Effector memory CD8-positive, alpha-beta T cell (primary cell): ENCODE measurements at regions not wholly inside any gene's neighbourhood (a gene's known extent, or its start where the extent isn't known, plus 50 kb on each side); places are given as distances from the start of the nearest gene placed in this dataset.

Experiments
- ATAC-seq: fragments of 150-1000 bp; cut with Tn5 transposase; replicated peaks from 2 replicates; pipeline ENCODE4 v1.10.0; 2021; ENCODE audit warnings: mild to moderate bottlenecking, moderate library complexity
- DNase-seq, 3 experiments: peaks; one replicate each; pipeline ENCODE4 v3.0.0; 2021
- H3K27ac Mint-ChIP-seq, 2 donors: one replicate each; pipeline ENCODE4 v1.8.0; 2022; ENCODE audit warnings: mild to moderate bottlenecking in 2 of 2, mixed read lengths in 2 of 2, moderate library complexity in 2 of 2
- H3K27me3 Mint-ChIP-seq, 2 donors: one replicate each; pipeline ENCODE4 v1.8.0; 2022; ENCODE audit warnings: mixed read lengths in 2 of 2
- H3K36me3 Mint-ChIP-seq: one replicate; pipeline ENCODE4 v1.8.0; 2022; ENCODE audit warnings: mild to moderate bottlenecking, moderate library complexity, mixed read lengths; ENCODE audit not compliant: insufficient read depth
- H3K4me1 Mint-ChIP-seq, 2 donors: one replicate each; pipeline ENCODE4 v1.8.0; 2022; ENCODE audit warnings: low read depth in 2 of 2, mixed read lengths in 2 of 2
- H3K4me3 Mint-ChIP-seq, 2 donors: one replicate each; pipeline ENCODE4 v1.8.0; 2022; ENCODE audit warnings: mild to moderate bottlenecking in 2 of 2, mixed read lengths in 2 of 2, moderate library complexity in 2 of 2
- H3K9me3 Mint-ChIP-seq, 2 donors: one replicate each; pipeline ENCODE4 v1.8.0; 2022; ENCODE audit warnings: mixed read lengths in 2 of 2

DNA sequence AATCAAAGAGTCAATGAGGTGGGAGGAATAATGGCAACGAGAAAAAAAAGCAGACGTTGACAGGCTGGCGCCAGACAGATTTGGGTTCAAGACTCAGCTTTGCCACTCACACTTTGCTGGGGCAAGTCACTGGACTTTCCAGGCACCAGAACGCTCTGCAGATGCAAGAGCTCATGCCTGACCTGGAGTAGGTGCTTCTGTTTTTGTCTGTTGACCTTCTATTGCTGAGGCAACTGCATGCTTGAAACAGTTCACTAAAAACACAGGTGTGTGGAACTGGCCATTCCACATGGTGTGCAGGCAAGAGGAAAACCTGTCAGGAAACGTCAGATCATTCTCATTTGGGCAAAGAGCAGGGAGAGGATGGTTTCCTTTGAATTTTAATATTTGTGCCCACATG, 161.2 kb upstream of the SMIM23 start:
- ATAC-seq, result no peak
- Mint-ChIP-seq H3K27me3 (peaks cover 14 to 27% of the 10 kb centered on the region in 2 donors), H3K27ac (no peak overlapping the region), H3K4me3 (no peak overlapping the region), H3K9me3 (no peaks in the 10 kb centered on the region), H3K4me1 (no peaks in the 10 kb centered on the region), H3K36me3 (no peaks in the 10 kb centered on the region)
- no peak for DNase-seq

DNA sequence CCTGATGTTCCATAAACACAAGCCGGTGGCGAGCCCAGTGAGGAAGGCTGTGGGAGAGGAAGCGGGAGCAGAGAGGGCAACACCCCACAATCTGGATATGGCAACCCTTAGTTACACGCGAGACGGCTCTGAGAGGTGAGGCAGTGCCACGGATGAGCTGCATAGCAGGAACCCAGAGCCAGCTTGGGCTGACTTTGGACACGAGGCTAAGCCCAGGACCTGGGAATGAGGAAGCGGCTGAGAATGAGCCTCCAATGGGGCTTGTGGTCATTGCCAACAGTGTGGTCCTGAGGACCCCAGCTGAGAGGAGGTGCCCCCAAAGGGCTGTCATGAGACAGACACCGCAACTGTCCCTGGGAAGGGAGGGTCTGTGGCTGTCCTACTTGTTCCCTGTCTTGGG, 160.0 kb upstream of the SMIM23 start:
- peaks cover 20 to 36% of the 10 kb centered on the region in 2 donors for H3K27me3 Mint-ChIP-seq
- no peaks in the 10 kb centered on the region for H3K36me3 Mint-ChIP-seq
- H3K4me3 Mint-ChIP-seq, result no peak overlapping the region
- no peaks in the 10 kb centered on the region for H3K9me3 Mint-ChIP-seq
- no peaks in the 10 kb centered on the region for H3K4me1 Mint-ChIP-seq
- no peak overlapping the region for H3K27ac Mint-ChIP-seq
- ATAC-seq, result no peak
- no peak for DNase-seq

DNA sequence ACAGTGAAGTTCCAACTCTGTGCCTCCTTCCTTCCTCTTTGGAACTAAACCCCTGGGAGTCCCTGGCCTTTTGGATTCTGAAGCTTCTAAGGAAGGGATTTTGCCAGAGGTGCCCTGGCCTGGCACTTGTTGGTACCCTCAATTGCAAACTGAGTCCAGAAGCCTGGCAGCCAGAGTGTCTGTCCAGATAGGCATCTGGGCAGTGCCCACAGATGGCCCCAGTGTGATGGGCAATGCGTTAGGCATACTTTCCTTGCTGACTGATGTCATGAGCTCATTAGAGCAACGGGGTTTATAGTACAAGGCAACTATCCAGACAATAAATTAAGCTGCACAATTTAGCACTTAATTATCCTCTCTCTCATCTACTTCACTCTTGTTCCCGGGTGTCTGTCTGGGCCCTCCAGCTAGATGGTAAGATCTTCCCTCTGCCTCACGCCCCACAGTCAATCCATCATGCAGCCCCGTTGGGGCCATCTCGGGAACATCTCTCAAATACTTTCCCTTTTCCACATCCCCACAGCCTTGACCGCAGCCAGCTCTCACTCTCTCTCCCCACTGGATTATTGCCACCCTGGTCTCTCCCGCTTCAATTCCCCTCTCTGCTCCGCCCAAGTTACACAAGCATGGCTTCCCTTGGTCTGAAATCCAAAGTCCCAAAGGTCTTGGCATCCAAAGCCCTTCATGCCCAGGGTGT, 157.5 kb upstream of the SMIM23 start:
- no peaks in the 10 kb centered on the region for H3K36me3 Mint-ChIP-seq
- DNase-seq, result no peak
- peak overlapping the region in 1 of 2 donors; percentile 51 for H3K27ac Mint-ChIP-seq
- no peaks in the 10 kb centered on the region for H3K4me1 Mint-ChIP-seq
- no peak overlapping the region for H3K4me3 Mint-ChIP-seq
- no peaks in the 10 kb centered on the region for H3K9me3 Mint-ChIP-seq
- peaks cover 28 to 51% of the 10 kb centered on the region in 2 donors for H3K27me3 Mint-ChIP-seq
- no peak for ATAC-seq

DNA sequence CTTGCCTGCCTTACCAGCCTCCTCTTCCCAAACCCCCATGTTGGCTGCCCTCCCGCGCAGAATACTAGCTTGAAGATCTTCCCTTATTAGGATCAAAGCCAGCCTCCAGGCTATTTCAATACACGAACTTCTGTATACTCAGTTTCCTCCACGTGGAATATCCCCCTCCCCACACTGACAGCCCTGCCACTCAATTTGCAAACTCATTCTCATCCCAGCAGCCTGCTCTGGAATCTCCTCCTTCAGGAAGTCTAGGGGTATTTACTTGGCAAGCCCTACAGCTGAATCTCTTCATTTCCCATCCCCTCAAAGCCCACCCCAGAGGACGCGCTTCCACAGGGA, 157.0 kb upstream of the SMIM23 start:
- Mint-ChIP-seq H3K9me3 (no peaks in the 10 kb centered on the region), H3K4me1 (no peaks in the 10 kb centered on the region), H3K27me3 (peaks cover 28 to 51% of the 10 kb centered on the region in 2 donors), H3K36me3 (no peaks in the 10 kb centered on the region), H3K4me3 (no peak overlapping the region), H3K27ac (peak overlapping the region in 1 of 2 donors; percentile 51)
- ATAC-seq, result no peak
- no peak for DNase-seq

DNA sequence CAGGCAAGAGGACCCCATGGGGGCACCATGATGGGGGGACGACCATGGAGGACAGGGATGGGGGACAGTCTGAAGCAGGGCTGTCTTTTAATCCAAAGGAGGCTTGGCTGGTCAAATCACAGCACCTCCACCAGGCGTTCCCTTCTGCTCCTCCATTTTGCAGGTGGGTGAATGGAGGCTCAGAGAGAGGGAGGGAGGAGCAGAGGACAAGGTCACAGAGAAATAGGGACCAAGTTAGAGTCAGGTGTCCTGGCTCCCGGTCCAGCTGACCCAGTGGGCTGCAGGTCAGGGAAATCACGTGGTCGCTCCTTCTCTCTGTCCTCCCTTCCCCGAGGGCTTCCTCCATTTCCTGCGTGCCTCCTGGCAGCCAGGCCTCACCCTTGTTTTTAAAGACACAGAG, 156.4 kb upstream of the SMIM23 start:
- H3K4me1 Mint-ChIP-seq, result no peaks in the 10 kb centered on the region
- H3K36me3 Mint-ChIP-seq, result no peaks in the 10 kb centered on the region
- no peak overlapping the region for H3K27ac Mint-ChIP-seq
- no peak overlapping the region for H3K4me3 Mint-ChIP-seq
- H3K9me3 Mint-ChIP-seq, result no peaks in the 10 kb centered on the region
- no peak for DNase-seq
- H3K27me3 Mint-ChIP-seq, result peaks cover 31 to 57% of the 10 kb centered on the region in 2 donors
- ATAC-seq, result no peak

DNA sequence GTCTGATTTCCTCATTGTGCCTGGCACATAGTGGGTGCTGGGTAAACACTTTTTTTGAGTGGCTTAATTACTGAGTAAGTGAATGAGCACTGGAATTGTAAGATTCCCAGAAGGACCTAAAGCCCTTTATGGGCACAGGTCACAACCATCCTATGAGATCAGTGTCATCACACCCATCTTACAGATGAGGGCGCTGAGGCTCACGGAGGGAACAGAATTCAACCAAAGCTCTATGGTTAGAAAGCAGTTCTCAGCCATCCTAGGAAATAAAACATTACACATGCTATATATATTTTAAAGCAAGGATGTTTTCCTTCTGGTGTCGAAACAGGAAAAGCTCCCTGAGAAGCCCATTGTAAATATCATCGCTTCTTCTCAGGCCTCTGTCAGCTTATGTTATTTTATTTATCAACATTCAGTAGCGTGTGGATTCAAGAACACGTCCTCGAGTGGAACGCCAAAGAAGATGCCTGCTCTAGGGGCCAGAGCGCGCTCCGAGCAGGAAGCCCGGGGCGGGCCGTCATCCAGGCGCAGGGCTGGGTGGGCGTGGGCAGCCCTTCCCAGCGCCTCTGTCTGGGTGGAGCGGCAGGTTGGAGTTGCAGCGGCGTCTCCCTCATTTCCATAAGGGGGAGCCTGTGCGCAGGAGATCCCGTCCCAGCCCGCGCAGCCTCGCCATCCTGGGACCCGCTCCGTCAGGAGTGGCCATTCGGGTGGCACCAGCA, 155.8 kb upstream of the SMIM23 start:
- H3K4me3 Mint-ChIP-seq, result no peak overlapping the region
- no peaks in the 10 kb centered on the region for H3K4me1 Mint-ChIP-seq
- H3K27ac Mint-ChIP-seq, result no peak overlapping the region
- peaks cover 36 to 61% of the 10 kb centered on the region in 2 donors for H3K27me3 Mint-ChIP-seq
- no peaks in the 10 kb centered on the region for H3K36me3 Mint-ChIP-seq
- ATAC-seq, result no peak
- H3K9me3 Mint-ChIP-seq, result no peaks in the 10 kb centered on the region
- no peak for DNase-seq

DNA sequence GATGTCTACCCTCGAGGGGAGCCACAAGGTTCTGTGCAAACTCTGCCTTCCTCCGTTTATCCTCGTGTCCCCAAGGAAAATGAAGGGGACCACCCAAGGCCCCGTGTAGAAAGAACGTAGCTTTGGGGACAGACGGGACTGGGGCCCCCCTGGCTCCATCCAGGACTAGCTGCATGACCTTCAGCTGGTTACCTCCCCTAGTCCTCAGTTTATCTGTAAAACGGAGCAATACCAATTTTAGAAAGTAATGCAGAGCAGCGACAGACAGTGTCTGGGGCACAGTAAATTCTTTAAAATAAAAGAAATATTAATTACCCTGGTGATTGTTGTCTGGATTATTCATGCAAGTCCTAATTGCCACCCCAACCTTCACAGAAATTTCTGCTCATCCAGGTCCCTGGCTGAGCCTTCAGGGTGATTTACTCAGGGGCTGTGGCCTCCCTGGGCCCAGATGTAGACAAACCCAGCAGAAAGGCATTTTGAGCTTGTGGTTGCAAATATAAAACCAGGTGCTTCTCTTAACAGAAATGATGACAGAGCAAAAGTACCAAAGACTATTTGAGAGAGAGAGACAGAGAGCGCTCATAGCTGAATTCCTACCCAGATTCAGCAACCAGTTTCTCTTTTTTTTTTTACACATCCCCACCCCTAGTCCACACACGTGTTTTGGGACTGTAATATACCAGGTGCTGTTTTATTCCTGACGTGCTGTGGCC, 155.1 kb upstream of the SMIM23 start:
- Mint-ChIP-seq H3K4me1 (no peaks in the 10 kb centered on the region), H3K4me3 (no peak overlapping the region), H3K9me3 (no peaks in the 10 kb centered on the region), H3K36me3 (no peaks in the 10 kb centered on the region), H3K27me3 (peaks cover 40 to 67% of the 10 kb centered on the region in 2 donors), H3K27ac (no peak overlapping the region)
- ATAC-seq (no peak), DNase-seq (no peak)

DNA sequence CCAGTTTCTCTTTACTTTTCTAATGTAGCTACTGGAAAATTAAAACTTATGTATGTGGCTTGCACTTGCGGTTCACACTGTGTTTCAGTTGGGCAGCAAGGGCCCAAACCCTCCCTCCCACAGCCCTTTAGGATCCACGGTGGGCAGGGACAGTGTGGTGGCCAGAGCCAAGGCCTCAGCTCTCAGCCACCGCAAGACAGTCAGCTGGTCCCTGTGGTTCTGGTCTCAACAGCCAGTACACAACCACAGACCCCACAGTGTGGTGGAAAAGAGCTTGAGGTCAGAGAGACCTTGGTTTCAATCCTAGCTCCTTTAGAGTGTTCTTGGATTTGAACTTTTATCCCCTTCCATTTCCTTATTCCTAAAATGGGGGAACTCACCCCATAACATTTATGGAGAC, 153.0 kb upstream of the SMIM23 start:
- DNase-seq (no peak), ATAC-seq (no peak)
- Mint-ChIP-seq H3K27ac (no peak overlapping the region), H3K4me3 (no peak overlapping the region), H3K27me3 (peaks cover 54 to 73% of the 10 kb centered on the region in 2 donors), H3K9me3 (no peaks in the 10 kb centered on the region), H3K4me1 (no peaks in the 10 kb centered on the region), H3K36me3 (no peaks in the 10 kb centered on the region)

DNA sequence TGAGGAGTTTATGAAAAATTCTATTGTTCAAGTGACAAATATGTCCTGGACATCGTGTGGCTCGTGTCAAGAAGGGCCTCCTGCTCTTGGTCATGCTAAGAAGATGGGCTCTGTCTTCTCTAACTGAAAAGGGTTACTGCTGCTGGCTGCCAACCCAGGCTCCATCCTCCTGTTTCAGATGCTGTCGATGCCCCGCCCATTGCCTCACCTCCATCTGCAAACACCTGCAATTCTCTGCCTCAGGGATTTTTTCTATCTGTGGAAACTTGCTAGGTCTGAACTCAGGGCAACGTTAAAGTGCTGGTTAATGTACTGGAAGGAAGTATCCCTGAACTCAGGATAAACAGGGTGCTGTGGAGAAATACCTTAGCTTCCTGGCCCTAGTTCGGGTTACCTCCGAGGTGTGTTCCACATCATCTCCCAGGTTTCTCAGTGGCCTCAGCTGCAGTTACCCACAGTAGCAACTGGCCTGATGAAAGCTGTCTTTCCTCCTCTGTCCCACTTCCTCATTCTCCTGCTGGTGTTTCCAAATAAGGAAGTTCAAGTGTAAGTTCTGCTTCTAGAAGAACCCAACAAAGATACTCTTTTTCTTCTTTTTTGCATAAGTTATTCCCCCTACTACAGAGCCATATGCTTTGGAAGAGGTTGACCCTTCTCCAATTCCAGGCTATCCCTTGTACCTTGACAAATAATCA, 151.7 kb upstream of the SMIM23 start:
- Mint-ChIP-seq H3K9me3 (no peaks in the 10 kb centered on the region), H3K4me1 (no peaks in the 10 kb centered on the region), H3K4me3 (no peak overlapping the region), H3K27me3 (peaks cover 53 to 70% of the 10 kb centered on the region in 2 donors), H3K36me3 (no peaks in the 10 kb centered on the region), H3K27ac (no peak overlapping the region)
- ATAC-seq, result no peak
- no peak for DNase-seq

DNA sequence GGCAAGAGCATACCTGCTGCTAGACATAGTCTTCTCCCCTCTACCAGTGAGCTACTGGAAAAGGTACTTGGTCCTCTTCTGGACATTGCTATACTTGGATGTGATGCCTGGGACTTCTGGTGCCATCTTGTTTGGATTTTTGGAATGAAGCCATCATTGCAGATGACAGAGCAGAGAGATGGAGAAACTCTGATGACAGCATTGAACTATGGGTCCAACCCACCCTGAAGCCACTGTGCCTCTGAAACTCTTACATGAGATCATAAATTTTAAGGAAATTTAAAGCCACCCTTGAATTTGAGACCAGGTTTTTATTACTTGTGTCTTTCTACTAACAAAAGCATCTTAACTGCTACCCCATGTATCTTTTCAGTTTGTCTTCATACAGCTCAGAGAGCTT, 151.1 kb upstream of the SMIM23 start:
- no peak for ATAC-seq
- Mint-ChIP-seq H3K4me3 (no peak overlapping the region), H3K4me1 (no peaks in the 10 kb centered on the region), H3K9me3 (no peaks in the 10 kb centered on the region), H3K36me3 (no peaks in the 10 kb centered on the region), H3K27me3 (peaks cover 47 to 67% of the 10 kb centered on the region in 2 donors), H3K27ac (no peak overlapping the region)
- DNase-seq, result no peak

DNA sequence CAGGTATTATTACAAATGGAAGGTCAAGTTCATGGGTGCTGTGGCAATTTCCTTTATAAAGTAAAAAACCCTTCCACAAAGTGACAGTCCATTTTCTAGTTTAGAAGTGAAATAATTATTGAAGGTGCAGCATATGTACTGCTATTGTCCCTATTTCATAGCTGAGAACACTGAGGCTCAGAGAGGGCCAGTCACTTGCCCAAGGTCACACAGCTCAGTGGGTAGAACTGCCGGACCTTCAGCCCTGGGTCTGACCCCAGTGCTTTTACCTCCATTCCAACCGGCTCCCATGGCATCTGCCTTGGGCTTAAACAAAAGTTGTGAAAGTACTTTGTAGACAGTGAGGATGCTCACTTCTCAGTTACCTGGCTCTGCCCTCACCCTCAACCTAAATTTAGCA, 150.6 kb upstream of the SMIM23 start:
- no peak for ATAC-seq
- Mint-ChIP-seq H3K4me1 (no peaks in the 10 kb centered on the region), H3K9me3 (no peaks in the 10 kb centered on the region), H3K27ac (no peak overlapping the region), H3K36me3 (no peaks in the 10 kb centered on the region), H3K27me3 (peaks cover 47 to 65% of the 10 kb centered on the region in 2 donors), H3K4me3 (no peak overlapping the region)
- no peak for DNase-seq

DNA sequence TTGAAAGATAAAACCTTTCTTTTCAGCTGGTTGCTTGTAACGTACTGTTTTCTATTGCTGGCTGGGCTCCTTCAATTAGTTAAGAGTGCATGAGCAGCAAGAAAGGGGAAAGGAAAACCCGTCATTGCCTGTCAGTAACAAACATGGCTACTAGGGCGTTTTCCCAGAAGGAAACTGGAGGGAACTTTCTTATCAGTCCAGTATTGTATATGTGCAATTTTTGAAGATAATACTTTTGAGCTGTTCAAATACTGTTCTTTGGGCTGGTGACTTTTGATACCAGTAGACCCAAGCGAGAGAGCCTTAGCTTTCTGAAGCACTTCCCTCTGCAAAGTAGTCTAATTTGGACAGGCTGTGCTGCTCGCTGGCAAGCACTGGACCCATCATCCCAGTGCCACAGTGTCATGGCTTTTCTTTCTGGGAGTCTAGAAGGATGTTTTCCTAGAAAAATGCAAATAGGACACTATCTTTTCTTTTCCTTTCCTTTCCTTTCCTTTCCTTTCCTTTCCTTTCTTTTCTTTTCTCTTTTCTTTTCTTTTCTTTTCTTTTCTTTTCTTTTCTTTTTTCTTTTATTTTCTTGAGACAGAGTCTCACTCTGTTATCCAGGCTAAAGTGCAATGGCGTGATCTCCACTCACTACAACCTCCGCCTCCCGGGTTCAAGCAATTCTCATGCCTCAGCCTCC, 149.9 kb upstream of the SMIM23 start:
- no peaks in the 10 kb centered on the region for H3K36me3 Mint-ChIP-seq
- no peak for ATAC-seq
- no peak overlapping the region for H3K4me3 Mint-ChIP-seq
- no peaks in the 10 kb centered on the region for H3K4me1 Mint-ChIP-seq
- H3K9me3 Mint-ChIP-seq, result no peaks in the 10 kb centered on the region
- no peak for DNase-seq
- no peak overlapping the region for H3K27ac Mint-ChIP-seq
- peaks cover 41 to 58% of the 10 kb centered on the region in 2 donors for H3K27me3 Mint-ChIP-seq

DNA sequence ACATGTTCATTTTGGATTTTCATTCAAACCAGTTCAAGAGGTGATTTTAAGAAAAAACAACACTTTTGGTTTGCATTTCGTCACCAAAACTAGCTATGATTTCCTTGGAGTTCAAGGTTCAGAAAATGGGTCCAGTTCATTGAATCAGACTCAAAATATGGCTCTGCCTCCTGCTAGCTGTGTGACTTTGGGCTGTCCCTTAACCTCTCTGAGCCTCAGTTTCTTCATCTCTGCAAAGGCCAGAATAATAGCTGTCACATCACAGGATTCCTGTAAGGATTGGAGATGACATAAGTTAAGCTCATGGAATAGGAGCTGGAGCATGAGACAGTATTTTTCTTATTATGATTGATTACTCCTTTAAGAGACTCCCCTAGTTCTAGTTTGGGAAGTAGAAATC, 147.8 kb upstream of the SMIM23 start:
- no peak overlapping the region for H3K4me3 Mint-ChIP-seq
- ATAC-seq, result no peak
- H3K27ac Mint-ChIP-seq, result no peak overlapping the region
- H3K9me3 Mint-ChIP-seq, result no peaks in the 10 kb centered on the region
- DNase-seq, result no peak
- peaks cover 34 to 44% of the 10 kb centered on the region in 2 donors for H3K27me3 Mint-ChIP-seq
- no peaks in the 10 kb centered on the region for H3K36me3 Mint-ChIP-seq
- H3K4me1 Mint-ChIP-seq, result no peaks in the 10 kb centered on the region
